ENCODE measurements at regions not wholly inside any gene's neighbourhood (a gene's known extent, or its start where the extent isn't known, plus 50 kb on each side); places are given as distances from the start of the nearest gene placed in this dataset.

- TF ChIP-seq CTCF (conservative IDR thresholded peaks at IDR 0.05; ENCODE audit: low read length) (no peak), EZH2phosphoT487 (IDR thresholded peaks at IDR 0.05; ENCODE audit: borderline replicate concordance) (no peak)
These were observed 636.7 kb upstream of the SEMA3D start for GRCh38 chr7:85823396-85824080.

Data from Loucy (cell line).